ENCODE measurements at regions not wholly inside any gene's neighbourhood (a gene's known extent, or its start where the extent isn't known, plus 50 kb on each side); places are given as distances from the start of the nearest gene placed in this dataset.
A peak's percentile ranks its signal among the peaks of the same experiment; 100 is the strongest.
"Not testable (repeated sequence)": the region's sequence is repeated elsewhere in the genome, so short reads cannot be mapped to it uniquely, and the experiment has no call there.

GRCh38 chr10:21406595-21407193, 118.8 kb downstream of the SKIDA1 start:
- peak in 1 of 2 donors; percentile 56 for DNase-seq (ENCODE audit: low read depth in 2 of 2)

- DNase-seq (ENCODE audit: low read depth in 2 of 2), result no peak
Measured at GRCh38 chr10:21405981-21406380, 119.5 kb downstream of the SKIDA1 start.

GRCh38 chr10:21403256-21404015, 122.0 kb downstream of the SKIDA1 start:
- DNase-seq (ENCODE audit: low read depth in 2 of 2), result no peak

GRCh38 chr10:21402606-21403083, 122.8 kb downstream of the SKIDA1 start:
- no peak for DNase-seq (ENCODE audit: low read depth in 2 of 2)

GRCh38 chr10:21401196-21401595, 124.3 kb downstream of the SKIDA1 start:
- DNase-seq (ENCODE audit: low read depth in 2 of 2), result no peak

- peak; percentile 43 to 62 for DNase-seq (ENCODE audit: low read depth in 2 of 2)
Measured at GRCh38 chr10:21399392-21400035, 126.0 kb downstream of the SKIDA1 start.

GRCh38 chr10:21398563-21399231, 126.8 kb downstream of the SKIDA1 start:
- DNase-seq (ENCODE audit: low read depth in 2 of 2), result no peak

GRCh38 chr10:21396889-21397288, 128.6 kb downstream of the SKIDA1 start:
- DNase-seq (ENCODE audit: low read depth in 2 of 2), result no peak

- DNase-seq (ENCODE audit: low read depth in 2 of 2), result no peak
Measured at GRCh38 chr10:21393931-21394330, 131.6 kb downstream of the SKIDA1 start.

GRCh38 chr10:21388589-21388988, 136.9 kb downstream of the SKIDA1 start:
- no peak for DNase-seq (ENCODE audit: low read depth in 2 of 2)

GRCh38 chr10:21387868-21388267, 137.6 kb downstream of the SKIDA1 start:
- DNase-seq (ENCODE audit: low read depth in 2 of 2), result no peak

- peak in 1 of 2 donors; percentile 26 for DNase-seq (ENCODE audit: low read depth in 2 of 2)
Measured at GRCh38 chr10:21385996-21386585, 139.4 kb downstream of the SKIDA1 start.

- DNase-seq (ENCODE audit: low read depth in 2 of 2), result no peak
Measured at GRCh38 chr10:21385536-21385935, 139.9 kb downstream of the SKIDA1 start.

- no peak for DNase-seq (ENCODE audit: low read depth in 2 of 2)
Measured at GRCh38 chr10:21379143-21379542, 146.3 kb downstream of the SKIDA1 start.

GRCh38 chr10:21375274-21375673, 150.2 kb downstream of the SKIDA1 start:
- not testable (repeated sequence) for DNase-seq (ENCODE audit: low read depth in 2 of 2)

GRCh38 chr10:21373881-21374280, 151.6 kb downstream of the SKIDA1 start:
- not testable (repeated sequence) for DNase-seq (ENCODE audit: low read depth in 2 of 2)

GRCh38 chr10:21372651-21373410, 152.7 kb downstream of the SKIDA1 start:
- DNase-seq (ENCODE audit: low read depth in 2 of 2), result peak; percentile 47 to 69

GRCh38 chr10:21369697-21370096, 155.8 kb downstream of the SKIDA1 start:
- DNase-seq (ENCODE audit: low read depth in 2 of 2), result peak in 1 of 2 donors; percentile 81

- DNase-seq (ENCODE audit: low read depth in 2 of 2), result peak in 1 of 2 donors; percentile 24
Measured at GRCh38 chr10:21368728-21369425, 156.6 kb downstream of the SKIDA1 start.

- no peak for DNase-seq (ENCODE audit: low read depth in 2 of 2)
Measured at GRCh38 chr10:21368022-21368582, 157.4 kb downstream of the SKIDA1 start.

Data from dermis microvascular lymphatic vessel endothelial cell (primary cell).